HG03280 (cell line): ENCODE measurements at regions not wholly inside any gene's neighbourhood (a gene's known extent, or its start where the extent isn't known, plus 50 kb on each side); places are given as distances from the start of the nearest gene placed in this dataset.
A peak's percentile ranks its signal among the peaks of the same experiment; 100 is the strongest.

Source experiments
- ATAC-seq: cut with Tn5 transposase; IDR thresholded peaks from one replicate; pipeline ENCODE4 v1.9.1; 2021; ENCODE audit warnings: mild to moderate bottlenecking, moderate library complexity; ENCODE audit not compliant: unreplicated experiment

DNA sequence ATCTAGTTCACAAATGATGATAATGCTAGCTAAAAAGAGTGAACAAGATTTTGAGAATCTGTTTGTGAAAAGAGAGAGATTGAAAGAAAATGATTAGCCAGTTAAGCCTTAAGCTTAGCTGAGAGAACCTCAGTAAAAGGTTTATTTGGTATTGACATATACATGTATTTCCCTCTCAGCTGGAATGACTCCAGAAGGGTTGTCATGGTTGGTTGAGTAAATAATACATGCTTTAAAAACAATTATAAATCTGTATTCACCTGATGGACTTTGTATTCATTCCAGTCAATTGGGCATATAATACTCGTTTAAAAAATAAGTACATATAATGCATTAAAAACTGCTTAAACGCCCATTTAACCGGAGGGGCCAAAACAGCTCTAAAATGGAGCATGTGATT is 181.4 kb downstream of the GRB14 start:
- ATAC-seq, result no peak

DNA sequence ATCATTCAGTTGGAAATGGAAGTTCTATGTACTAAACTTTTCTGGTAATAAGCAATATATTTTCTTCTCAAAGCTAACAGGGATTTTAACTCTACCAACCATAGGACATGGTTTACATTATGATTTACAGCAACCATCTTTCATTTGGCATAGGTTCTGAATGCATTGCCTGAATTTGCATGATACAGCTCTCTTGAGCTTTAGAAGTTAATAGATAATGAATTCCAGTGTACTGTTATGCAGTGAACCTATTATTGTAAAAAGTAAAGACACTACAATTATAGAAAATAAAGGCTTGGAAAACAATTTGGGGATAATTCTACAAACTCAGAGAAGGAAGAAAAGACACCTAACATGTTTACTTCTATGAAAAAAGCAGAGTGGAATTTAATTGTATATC is 182.0 kb downstream of the GRB14 start:
- ATAC-seq, result no peak

DNA sequence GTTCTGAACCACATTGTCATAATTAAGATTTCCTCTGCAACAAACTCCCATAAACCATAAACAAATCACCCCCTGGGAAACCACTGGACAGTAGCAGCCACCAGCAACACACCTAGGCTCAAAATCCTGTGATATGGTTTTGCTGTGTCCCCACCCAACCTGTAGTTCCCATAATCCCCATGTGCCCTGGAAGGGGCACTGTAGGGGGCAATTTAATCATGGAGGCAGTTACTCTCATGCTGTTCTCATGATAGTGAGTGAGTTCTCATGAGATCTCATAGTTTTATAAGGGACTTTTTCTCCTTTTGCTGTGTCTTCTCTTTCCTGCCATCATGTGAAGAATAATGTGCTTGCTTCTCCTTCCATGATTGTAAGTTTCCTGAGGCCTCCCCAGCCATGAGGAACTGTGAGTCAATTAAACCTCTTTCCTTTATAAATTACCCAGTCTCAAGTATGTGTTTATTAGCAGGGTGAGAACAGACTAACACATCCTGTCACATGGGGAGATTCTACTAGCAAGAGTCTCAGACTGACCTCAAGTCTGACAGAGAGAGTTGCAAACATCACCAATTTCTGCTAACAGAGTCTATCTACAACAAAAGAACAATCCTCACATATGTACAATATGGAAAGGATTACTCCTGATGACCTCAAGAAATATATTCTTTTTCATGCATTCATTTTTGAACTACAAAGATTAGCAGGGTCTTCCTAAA is 182.6 kb downstream of the GRB14 start:
- ATAC-seq, result no peak

DNA sequence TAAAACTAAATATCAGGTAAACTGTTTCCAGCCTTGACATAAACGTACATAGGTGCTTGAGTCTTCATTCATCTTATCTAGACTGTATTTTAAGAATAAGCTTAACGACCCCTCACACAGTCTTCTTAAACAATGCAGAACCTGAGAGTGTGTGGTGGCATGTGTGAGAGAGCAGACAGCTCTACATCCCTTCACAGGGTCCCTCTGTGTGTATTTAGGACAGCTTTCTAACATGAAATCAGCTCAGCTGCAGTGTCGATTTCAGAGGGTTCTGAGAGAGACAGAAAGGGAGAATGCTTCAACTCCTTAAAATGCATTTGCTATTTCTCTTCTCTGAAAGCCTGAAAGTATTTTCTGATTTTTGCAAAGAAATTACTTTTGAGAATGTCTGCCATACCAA is 185.2 kb downstream of the GRB14 start:
- ATAC-seq, result no peak

DNA sequence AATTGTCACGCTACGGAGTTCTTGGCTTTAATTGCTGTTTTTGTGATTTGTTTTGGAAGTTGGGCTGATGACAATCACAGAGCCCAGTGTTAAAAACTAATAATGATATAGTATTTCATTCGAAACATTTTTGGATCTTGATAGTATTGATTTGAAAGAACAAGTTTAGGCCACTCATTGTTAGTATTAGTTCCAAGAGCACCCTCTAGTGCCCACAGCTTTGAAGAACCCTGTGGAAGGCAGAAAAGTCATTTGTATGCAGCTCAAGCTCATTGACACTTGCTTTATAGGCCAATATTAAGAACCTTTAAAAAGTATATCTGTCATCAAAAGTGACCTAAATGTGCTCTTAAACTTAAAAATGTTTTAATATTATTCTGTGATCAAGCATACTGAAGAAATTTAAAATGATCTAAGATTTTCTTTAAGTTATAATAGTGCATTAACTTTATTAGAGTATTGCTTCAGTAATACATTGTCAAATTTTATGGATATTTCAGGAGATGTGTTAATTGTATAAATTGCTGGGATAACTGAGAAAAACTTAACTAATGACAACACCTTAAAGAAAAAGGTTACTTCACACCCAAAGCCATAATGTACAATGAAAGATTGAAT is 191.0 kb downstream of the GRB14 start:
- ATAC-seq, result no peak

DNA sequence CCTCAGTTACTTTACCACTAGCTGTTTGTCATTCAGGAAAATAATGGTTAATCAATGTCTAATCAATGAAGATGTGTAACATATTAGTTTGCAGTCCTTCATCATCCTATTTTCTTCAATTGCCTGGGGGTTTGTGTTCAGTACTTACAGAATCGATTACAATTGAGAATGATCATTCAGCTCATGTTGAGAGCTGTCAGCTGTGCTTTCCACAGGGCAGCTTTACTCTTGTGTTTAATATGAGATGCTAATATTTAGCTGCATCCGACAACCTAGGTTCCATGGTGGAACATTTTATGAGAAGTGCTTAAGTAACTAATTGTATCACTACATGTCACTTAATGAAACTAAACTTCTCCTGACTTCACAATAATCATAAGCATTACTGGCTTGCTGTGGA is 191.9 kb downstream of the GRB14 start:
- no peak for ATAC-seq

DNA sequence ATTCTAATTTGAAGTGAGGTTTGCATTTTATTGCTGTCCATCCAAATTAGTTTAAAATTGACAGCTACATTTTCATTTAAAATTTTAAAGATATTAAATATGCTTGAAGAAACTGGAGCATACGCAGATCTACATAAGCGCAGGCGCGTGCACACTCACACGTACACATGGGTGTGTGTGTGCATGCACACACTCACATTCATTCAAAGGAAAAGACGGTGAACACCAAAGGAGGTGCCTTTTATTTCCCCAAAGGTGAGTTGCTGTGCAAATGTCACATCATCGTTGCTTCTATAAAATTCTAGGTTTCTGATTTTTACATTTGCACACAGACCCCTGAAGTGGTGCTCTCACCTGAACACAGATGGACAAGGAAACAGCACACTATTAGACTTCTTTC is 194.2 kb downstream of the GRB14 start:
- no peak for ATAC-seq

DNA sequence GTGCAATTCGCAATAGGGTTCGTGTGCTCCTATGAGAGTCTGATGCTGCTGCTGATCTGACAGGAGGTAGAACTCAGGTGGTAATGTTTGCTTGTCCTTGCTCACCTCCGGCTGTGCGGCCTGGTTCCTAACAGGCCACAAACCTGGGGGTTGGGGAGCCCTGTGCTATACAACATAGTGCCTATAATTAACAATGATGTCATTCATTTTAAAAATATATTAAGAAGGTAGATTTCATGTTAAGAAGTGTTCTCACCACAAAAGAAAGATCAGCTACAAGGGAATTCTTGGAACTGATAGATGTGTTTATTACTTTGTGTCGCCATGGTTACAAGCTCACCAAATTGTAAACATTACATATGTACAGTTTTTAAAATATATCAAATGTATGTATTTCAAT is 200.5 kb downstream of the GRB14 start:
- no peak for ATAC-seq

DNA sequence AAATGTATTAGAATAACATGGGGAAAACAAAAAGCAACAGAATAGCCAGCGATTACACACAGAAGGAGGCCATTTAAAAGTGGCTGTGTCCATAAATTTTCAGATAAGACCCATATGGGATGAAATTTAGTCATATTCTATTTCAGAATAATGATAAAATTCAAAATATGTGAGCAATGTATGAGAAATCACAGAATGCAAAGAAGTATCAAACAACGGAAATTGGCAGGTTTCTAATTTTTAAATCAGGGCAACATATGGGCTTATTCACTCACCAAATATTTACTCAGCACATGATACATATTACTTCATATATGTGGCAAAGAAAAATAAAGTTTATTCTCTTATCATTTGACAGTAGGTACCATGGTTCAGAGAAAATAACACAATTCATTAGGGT is 208.5 kb downstream of the GRB14 start:
- ATAC-seq, result no peak

DNA sequence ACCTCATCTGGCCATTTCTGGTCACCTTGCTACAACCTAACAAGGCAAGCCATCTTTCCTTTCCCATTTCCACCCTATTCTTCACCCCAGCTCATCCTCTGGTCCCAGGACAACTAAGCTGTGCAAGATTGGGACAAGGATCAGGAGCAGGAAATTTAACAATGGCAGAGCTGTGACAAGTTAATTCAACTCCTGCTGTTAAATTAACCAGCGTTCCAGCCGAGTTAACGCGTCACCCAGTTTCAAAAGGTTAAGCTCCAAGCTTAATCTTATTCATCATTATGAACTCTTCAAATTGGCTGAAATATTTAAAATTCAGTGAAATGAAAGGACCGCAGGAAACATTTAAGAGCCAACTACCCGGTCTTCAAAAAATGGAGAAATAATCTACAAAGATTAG is 231.9 kb downstream of the GRB14 start:
- no peak for ATAC-seq

DNA sequence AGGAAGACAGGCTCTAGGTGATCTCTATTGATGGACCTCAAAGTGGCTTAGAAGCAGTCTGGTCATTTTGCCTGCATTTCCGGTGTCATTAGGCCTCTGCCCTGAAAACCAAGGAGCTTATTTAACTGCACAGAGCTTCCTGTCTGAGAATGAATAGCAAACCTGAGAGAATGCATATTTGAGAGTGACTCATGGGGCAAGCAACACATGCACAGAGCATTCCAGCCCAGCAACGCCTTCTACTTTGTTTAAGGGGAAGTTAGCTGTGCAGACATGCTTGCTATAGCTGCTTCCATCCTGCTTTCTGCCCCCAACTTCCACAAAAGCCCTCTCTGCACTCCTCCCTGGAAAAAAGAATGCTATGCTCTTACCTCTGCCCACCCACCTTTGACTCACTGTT is 232.8 kb downstream of the GRB14 start:
- ATAC-seq, result peak; percentile 74

DNA sequence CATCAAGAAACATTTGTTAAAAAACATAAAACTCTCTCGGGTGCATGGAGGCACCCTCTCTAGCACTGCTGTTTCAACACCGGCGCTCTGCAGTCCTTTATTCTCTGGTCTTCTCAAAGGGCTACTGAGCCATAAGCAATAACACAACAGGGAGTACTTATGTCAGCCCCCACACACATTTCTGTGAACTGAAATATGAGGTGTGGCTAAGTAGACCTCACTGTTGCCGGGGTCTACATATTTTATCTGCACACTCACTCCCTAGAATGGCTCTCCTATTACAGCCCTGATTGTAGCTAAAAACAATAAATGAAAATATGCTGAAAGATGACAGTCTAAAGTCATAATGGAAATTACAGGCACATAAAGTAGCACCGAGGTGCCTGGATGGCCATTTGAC is 235.1 kb downstream of the GRB14 start:
- no peak for ATAC-seq

DNA sequence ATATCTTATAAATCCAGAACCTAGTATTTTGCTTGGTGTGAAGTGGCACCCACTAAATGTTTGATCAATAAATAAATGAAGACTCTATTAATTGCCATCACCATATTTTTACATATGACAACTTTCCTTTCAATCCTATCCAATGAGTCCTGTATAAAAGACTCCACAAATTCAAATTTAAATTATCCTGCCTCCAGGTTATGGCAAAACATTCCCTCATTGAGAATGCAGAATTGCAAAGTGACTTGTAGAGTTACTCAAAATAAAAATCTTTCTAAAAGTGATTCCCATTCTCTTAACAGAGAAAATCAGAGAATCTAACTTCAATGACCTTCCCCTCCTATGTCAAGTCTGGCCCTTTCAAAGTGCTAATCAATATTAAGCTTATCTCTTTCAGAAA is 236.8 kb downstream of the GRB14 start:
- ATAC-seq, result no peak

DNA sequence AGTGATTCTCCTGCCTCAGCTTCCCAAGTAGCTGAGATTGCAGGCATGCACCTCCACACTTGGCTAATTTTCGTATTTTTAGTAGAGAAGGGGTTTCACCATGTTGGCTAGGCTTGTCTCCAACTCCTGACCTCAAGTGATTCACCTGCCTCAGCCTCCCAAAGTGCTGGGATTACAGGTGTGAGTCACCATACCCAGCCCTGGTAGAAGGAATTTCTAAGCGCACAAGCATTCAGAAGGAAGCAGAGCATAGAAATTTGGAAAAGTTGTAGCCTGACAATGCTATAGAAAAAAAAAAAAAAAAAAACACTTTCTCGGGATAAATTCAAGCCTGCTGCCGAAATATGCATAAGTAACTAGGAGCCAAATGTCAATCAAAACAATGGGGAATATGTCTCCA is 249.4 kb downstream of the GRB14 start:
- no peak for ATAC-seq

DNA sequence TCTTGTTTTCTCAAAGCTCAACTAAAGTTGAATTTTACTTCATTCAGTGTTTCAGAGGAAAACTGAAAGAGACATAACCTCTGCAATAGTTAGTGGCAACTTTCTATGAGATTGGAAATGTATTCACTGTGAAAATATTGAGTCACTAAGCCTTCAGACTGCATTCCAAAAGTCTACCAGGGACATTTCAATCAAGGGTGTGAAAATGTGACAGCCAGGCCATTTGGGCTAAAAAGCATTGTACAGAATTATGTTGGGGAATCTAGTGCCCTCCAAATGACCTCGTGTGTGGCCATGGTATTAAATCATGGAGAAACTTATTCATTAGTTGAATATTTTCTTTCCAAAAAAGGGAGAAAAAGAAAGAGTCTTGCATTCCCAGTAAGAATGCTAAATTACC is 251.9 kb downstream of the GRB14 start:
- ATAC-seq, result no peak

DNA sequence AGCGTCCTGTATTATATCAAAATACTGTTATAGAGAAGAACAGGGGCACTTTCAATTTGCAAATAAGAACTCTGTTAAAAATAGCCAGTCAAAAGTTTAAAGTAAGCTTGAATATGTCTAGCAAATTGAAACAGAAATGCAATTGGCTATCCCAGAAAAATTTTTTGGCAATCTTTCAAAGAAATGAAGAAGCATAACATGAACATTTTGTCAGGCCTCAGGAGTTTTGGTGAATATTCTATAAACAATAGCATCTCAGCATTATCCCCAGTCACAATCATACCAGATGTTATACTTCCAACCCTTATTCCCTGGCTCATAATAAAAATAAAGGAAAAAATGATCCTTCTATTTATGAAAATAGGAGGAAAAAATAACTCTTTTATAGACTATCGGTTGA is 252.4 kb downstream of the GRB14 start:
- no peak for ATAC-seq

DNA sequence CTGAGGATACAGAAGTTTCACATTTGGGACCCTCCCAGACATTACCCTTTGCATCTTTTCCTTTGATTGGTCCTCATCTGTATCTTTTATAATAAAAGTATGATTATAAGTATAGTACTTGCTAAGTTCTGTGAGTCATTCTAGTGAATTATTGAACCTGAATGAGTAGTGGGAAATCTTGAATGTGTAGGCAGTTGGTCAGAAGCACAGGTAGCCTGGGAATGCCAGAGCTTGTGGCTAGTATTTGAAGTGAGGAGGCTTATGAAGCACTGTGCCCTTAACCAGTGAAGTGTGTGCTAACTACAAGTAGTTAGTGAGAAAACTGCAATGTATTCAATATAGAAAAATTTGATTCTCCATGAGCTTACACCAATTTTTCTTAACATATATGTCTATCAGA is 257.6 kb downstream of the GRB14 start:
- no peak for ATAC-seq

DNA sequence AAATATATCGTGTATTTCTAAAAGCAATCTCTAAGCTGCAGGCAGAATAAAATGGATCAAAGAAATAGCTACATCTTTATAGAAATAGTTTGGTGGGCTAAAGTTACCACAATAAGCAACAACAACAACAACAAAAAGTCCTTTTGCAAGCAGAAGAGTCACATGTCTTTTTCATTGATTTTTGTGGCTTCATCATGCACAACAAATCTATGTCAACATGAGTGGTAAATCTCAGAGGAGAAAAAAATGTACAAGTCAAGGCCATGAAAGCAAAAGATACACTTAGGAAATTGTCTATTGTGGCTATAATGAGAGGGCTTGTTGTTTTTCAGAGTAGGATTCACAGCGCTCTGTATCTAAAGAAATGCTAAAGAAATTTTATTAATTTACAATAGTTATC is 269.7 kb downstream of the GRB14 start:
- no peak for ATAC-seq

DNA sequence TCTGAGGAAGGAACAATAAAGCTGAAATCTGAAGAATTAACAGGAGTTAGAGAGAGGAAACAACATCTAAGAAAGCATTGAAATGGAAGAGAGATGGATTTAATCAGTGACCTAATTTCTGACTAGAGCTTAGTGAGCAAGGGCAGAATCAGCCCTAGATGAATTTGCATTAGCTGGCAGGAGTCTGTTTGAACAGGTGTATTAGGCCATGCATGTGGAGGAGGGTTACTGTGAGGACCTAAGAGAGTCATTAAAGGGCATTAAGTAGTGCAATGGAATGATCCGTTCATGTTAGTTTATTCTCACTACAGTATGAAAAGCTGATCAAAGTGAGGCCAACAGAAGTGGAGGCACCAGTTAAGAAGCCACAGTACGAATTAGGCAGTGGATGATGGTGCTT is 285.3 kb downstream of the GRB14 start:
- ATAC-seq, result no peak

DNA sequence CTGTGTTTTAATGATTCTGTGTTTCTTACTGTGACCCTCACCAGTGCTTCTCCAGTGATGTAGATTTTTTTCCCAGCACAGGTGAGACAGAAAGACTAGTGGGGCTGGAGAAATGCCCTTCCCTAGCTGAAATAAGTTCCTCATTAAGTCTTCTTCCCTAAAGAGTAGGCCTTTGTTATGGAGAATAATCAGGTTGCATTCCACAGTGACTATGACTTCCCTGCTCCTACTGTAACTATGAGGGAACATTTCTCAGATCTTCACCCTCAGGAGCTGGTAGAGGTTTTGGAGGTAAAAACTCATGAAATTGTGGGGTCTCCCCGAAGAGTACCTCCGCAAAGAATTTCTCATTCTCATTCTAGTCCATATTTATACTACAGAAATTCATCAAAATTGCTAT is 286.2 kb downstream of the GRB14 start:
- ATAC-seq, result no peak

DNA sequence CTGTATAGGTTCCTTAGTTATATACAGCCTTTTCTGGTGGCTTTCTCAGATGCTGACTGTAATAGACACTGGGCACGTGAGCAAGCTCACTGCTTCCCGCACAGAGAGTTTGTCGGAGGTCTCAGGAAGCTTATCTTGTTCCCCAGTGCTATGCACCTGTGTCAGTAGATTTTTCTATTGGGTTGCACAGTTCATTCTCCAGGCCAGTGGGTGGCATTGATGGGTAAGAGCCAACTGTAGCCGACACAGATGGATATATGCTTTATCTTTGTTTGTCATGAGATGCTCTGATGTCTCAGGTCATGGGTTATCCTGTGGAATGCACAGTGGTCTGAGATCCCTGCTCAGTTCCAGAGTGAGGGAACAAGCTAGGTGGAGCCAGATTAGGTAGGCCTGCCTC is 293.0 kb downstream of the GRB14 start:
- no peak for ATAC-seq

DNA sequence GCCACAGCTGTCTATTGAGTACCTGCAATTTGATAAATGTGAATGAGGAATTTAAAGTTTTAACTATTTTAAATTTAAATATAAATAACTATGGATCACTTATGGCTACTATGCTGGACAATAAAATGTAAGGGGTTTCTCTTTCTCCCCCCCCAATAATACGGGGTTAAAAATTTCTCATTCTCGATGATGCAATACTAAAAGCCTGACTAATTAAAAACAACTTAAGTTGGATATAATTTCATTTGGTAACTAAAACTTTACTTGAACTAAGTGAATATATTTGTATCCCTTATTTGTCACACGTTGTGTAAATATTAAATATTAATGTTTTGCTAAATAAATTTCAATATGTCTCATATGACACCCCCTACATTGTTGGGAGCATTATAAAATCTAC is 297.3 kb downstream of the GRB14 start:
- no peak for ATAC-seq

DNA sequence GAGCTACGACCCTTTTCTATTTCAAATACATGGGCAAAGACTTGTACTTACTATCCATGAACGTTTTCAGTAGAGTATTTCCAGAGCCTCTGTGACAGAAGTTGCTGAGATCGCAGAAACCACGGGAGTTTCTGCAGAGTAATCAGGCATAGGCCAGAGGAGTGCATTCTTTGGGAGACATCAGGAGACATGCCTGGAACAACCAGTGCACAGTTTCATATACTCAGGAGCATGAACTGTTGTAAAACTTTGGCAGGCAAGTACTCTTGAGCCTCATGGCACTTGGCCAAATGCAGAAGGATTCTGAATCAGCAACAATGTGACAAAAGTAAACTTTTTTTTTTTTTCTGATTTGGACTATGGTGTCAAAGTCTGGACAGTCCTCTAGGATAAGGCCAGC is 307.1 kb downstream of the GRB14 start:
- ATAC-seq, result no peak
